SK-N-SH (cell line): ENCODE measurements at regions not wholly inside any gene's neighbourhood (a gene's known extent, or its start where the extent isn't known, plus 50 kb on each side); places are given as distances from the start of the nearest gene placed in this dataset.

ENCODE experiments used
- CTCF ChIA-PET: fragments of 300-600, 350-600 bp; formaldehyde crosslinking; extraction: SDS; loops from one replicate; lab custom pipeline; 2021; lab: Yijun Ruan, JAX
- POLR2A ChIA-PET: fragments of 350-600 bp; sonication (Branson Sonifier 250); formaldehyde crosslinking; extraction: SDS; loops from one replicate; lab custom pipeline; 2020; ENCODE audit warnings: antibody characterized with exemption, inconsistent platforms; lab: Yijun Ruan, JAX
- DNase-seq: peaks from one replicate; pipeline ENCODE4 v3.0.0; 2012
- H2AFZ ChIP-seq: fragments of 200-600 bp; sonication (generic); 2 replicates; pipeline ENCODE4 v1.8.1; 2016; ENCODE audit warnings: antibody characterized with exemption, mild to moderate bottlenecking, low read depth
- H3F3A ChIP-seq: fragments of 200-600 bp; sonication (generic); replicated peaks from 2 replicates; pipeline ENCODE3; 2016; ENCODE audit warnings: antibody characterized with exemption, mild to moderate bottlenecking; ENCODE audit not compliant: insufficient read depth
- H3K27ac ChIP-seq, 2 experiments: fragments of 200-500 bp in 1 of 2; fragments of 200-600 bp in 1 of 2; sonication (Bioruptor generic) in 1 of 2; sonication (generic), shearing (Covaris generic) in 1 of 2; 2 replicates each; pipeline versions ENCODE4 v1.5.1 to v1.6.1; 2014 to 2016; ENCODE audit warnings: low read depth in 2 of 2, inconsistent platforms in 1 of 2, low read length in 1 of 2, mild to moderate bottlenecking in 1 of 2, mixed read lengths in 1 of 2
- H3K27me3 ChIP-seq: fragments of 200-600 bp; sonication (generic), shearing (Covaris generic); 2 replicates; pipeline ENCODE4 v1.6.1; 2016; ENCODE audit warnings: mixed run types; ENCODE audit not compliant: insufficient read depth
- H3K36me3 ChIP-seq, 2 experiments: fragments of 200-500 bp in 1 of 2; fragments of 200-600 bp in 1 of 2; sonication (Bioruptor generic) in 1 of 2; sonication (generic) in 1 of 2; replicated peaks in 1 of 2; 2 replicates each; pipeline versions ENCODE3 to v1.5.1; 2014 to 2016; ENCODE audit warnings: low read length in 1 of 2, mild to moderate bottlenecking in 1 of 2; ENCODE audit not compliant: insufficient read depth in 2 of 2, control insufficient read depth in 1 of 2
- H3K4me1 ChIP-seq, 2 experiments: fragments of 200-500 bp in 1 of 2; fragments of 200-600 bp in 1 of 2; sonication (Bioruptor generic) in 1 of 2; sonication (generic), shearing (Covaris generic) in 1 of 2; 2 replicates each; pipeline versions ENCODE4 v1.5.1 to v1.6.1; 2014 to 2016; ENCODE audit warnings: low read depth in 1 of 2, low read length in 1 of 2, mixed run types in 1 of 2; ENCODE audit not compliant: insufficient read depth in 2 of 2, control insufficient read depth in 1 of 2
- H3K4me2 ChIP-seq: fragments of 200-600 bp; sonication (generic), shearing (Covaris generic); 2 replicates; pipeline ENCODE4 v1.6.1; 2017; ENCODE audit warnings: mixed run types
- H3K4me3 ChIP-seq, 2 experiments: fragments of 200-500 bp in 1 of 2; fragments of 200-600 bp in 1 of 2; sonication (Bioruptor generic) in 1 of 2; sonication (generic), shearing (Covaris generic) in 1 of 2; 2 replicates each; pipeline versions ENCODE4 v1.5.1 to v1.8.1; 2014 to 2016; ENCODE audit warnings: low read depth in 2 of 2, inconsistent platforms in 1 of 2, low read length in 1 of 2, mild to moderate bottlenecking in 1 of 2, mixed read lengths in 1 of 2, moderate library complexity in 1 of 2
- H3K79me2 ChIP-seq: fragments of 200-600 bp; sonication (generic); 2 replicates; pipeline ENCODE4 v1.8.1; 2017; ENCODE audit warnings: mild to moderate bottlenecking; ENCODE audit not compliant: insufficient read depth
- H3K9ac ChIP-seq: fragments of 200-600 bp; sonication (generic); 2 replicates; pipeline ENCODE4 v1.6.1; 2017; ENCODE audit warnings: mixed run types
- H3K9me2 ChIP-seq: fragments of 200-600 bp; sonication (generic); 2 replicates; pipeline ENCODE4 v1.6.1; 2017; ENCODE audit warnings: mixed run types
- H3K9me3 ChIP-seq: fragments of 200-600 bp; sonication (generic); 2 replicates; pipeline ENCODE4 v1.6.1; 2017; ENCODE audit warnings: mixed run types, mild to moderate bottlenecking, moderate library complexity
- H4K20me1 ChIP-seq: fragments of 200-600 bp; sonication (generic); 2 replicates; pipeline ENCODE4 v1.6.1; 2017; ENCODE audit warnings: mild to moderate bottlenecking, mixed run types; ENCODE audit not compliant: insufficient read depth
- EP300 ChIP-seq, 2 experiments: IDR thresholded peaks; 2 replicates each; pipeline versions ENCODE4 v1.4.0 to v1.6.1; 2012; ENCODE audit warnings: borderline replicate concordance in 1 of 2, low read depth in 1 of 2, low read length in 1 of 2
- EZH2phosphoT487 ChIP-seq: fragments of 200-600 bp; sonication (generic); IDR thresholded peaks from 2 replicates; pipeline ENCODE4 v1.6.1; 2017; ENCODE audit warnings: low read depth, mixed run types, mild to moderate bottlenecking, antibody characterized with exemption, moderate library complexity, borderline replicate concordance
- FOXM1 ChIP-seq: IDR thresholded peaks from 2 replicates; pipeline ENCODE4 v1.4.0; 2012; ENCODE audit warnings: low read depth, mild to moderate bottlenecking
- GABPA ChIP-seq: IDR thresholded peaks from 2 replicates; pipeline ENCODE4 v1.4.0; 2012; ENCODE audit warnings: low read depth, mild to moderate bottlenecking
- MEF2A ChIP-seq: IDR thresholded peaks from 2 replicates; pipeline ENCODE4 v1.4.0; 2012; ENCODE audit warnings: low read depth, borderline replicate concordance
- MXI1 ChIP-seq: IDR thresholded peaks from 2 replicates; pipeline ENCODE4 v1.6.1; 2012; ENCODE audit warnings: mild to moderate bottlenecking, low read depth, low read length, improper control_type of control experiment
- NFIC ChIP-seq: IDR thresholded peaks from 2 replicates; pipeline ENCODE4 v1.4.0; 2012; ENCODE audit warnings: borderline replicate concordance
- POLR2AphosphoS5 ChIP-seq: IDR thresholded peaks from 2 replicates; pipeline ENCODE4 v1.6.1; 2012; ENCODE audit warnings: low read depth, low read length
- RCOR1 ChIP-seq: fragments of 150-350 bp; IDR thresholded peaks from 2 replicates; pipeline ENCODE4 v1.6.1; 2017; ENCODE audit warnings: antibody characterized with exemption, low read length
- RXRA ChIP-seq: IDR thresholded peaks from 2 replicates; pipeline ENCODE4 v1.4.0; 2012; ENCODE audit warnings: low read depth, mild to moderate bottlenecking, borderline replicate concordance
- SIN3A ChIP-seq: IDR thresholded peaks from 2 replicates; pipeline ENCODE4 v1.6.1; 2012; ENCODE audit warnings: low read depth, mild to moderate bottlenecking, low read length, moderate library complexity, borderline replicate concordance
- WGBS: methylation state at CpG from one replicate; pipeline ENCODE4 v1.1.6; 2017; ENCODE audit warnings: low lambda C conversion rate; 5-methylcytosine and 5-hydroxymethylcytosine counted together
- TF ChIP-seq, protein P1 (sequence below): IDR thresholded peaks from 2 replicates; pipeline ENCODE4 v1.4.0; 2012; ENCODE audit warnings: low read depth
- TF ChIP-seq, protein P2 (sequence below): IDR thresholded peaks from 2 replicates; pipeline ENCODE4 v1.4.0; 2012; ENCODE audit warnings: low read depth, borderline replicate concordance
- TF ChIP-seq, protein P3 (sequence below): IDR thresholded peaks from 2 replicates; pipeline ENCODE4 v1.4.0; 2012; ENCODE audit warnings: low read depth, borderline replicate concordance
- TF ChIP-seq, protein P4 (sequence below): IDR thresholded peaks from 2 replicates; pipeline ENCODE4 v1.6.1; 2012; ENCODE audit warnings: mild to moderate bottlenecking, low read depth, low read length, moderate library complexity

DNA sequence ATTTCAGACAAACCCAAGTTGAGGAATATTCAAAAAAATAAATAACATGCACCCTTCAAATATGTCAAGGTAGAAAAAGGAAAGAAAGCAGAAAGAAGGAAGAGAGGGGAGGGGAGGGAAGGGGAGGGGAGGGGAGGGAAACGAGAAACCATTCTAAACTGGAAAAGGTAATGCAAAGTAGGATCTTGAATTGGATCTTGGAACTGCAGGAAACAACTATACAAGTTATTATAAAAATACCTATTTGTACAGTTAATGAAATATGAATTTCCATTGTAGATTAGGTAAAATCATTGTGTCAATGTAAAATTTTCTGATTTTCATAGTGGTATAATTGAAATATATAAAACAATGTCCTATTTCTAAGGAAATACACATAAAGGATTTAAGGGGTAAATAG lies 668.4 kb downstream of the FAT4 start:
- Histone ChIP-seq H3K9me2 (no peaks in the 10 kb centered on the region), H3K9ac (no peak overlapping the region), H2AFZ (no peak overlapping the region), H3K4me1 (no peaks in the 10 kb centered on the region), H3K36me3 (no peaks in the 10 kb centered on the region), H3K79me2 (no peaks in the 10 kb centered on the region), H3K4me3 (no peak overlapping the region), H3K27ac (no peak overlapping the region), H4K20me1 (no peaks in the 10 kb centered on the region), H3K4me2 (no peak overlapping the region), H3K9me3 (no peaks in the 10 kb centered on the region), H3K27me3 (no peaks in the 10 kb centered on the region), H3F3A (no peaks in the 10 kb centered on the region)
- ChIA-PET CTCF (no interaction called here), POLR2A (no interaction called here)
- WGBS = 89% methylated on average over 1 of the region's 1 CpG
- no peak for DNase-seq
- TF ChIP-seq POLR2AphosphoS5 = no peak
- TF ChIP-seq RCOR1 = no peak
- no peak for TF ChIP-seq SIN3A
- TF ChIP-seq EZH2phosphoT487 = no peak
- no peak for TF ChIP-seq MEF2A
- TF ChIP-seq, protein P1, sequence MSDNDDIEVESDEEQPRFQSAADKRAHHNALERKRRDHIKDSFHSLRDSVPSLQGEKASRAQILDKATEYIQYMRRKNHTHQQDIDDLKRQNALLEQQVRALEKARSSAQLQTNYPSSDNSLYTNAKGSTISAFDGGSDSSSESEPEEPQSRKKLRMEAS = no peak
- TF ChIP-seq MXI1 = no peak
- no peak for TF ChIP-seq RXRA
- no peak for TF ChIP-seq GABPA
- no peak for TF ChIP-seq EP300 (IDR thresholded peaks at IDR 0.05; ENCODE audit: borderline replicate concordance in 1 of 2, low read depth in 1 of 2, low read length in 1 of 2)
- TF ChIP-seq, protein P2, sequence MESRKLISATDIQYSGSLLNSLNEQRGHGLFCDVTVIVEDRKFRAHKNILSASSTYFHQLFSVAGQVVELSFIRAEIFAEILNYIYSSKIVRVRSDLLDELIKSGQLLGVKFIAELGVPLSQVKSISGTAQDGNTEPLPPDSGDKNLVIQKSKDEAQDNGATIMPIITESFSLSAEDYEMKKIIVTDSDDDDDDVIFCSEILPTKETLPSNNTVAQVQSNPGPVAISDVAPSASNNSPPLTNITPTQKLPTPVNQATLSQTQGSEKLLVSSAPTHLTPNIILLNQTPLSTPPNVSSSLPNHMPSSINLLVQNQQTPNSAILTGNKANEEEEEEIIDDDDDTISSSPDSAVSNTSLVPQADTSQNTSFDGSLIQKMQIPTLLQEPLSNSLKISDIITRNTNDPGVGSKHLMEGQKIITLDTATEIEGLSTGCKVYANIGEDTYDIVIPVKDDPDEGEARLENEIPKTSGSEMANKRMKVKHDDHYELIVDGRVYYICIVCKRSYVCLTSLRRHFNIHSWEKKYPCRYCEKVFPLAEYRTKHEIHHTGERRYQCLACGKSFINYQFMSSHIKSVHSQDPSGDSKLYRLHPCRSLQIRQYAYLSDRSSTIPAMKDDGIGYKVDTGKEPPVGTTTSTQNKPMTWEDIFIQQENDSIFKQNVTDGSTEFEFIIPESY = no peak
- TF ChIP-seq, protein P3, sequence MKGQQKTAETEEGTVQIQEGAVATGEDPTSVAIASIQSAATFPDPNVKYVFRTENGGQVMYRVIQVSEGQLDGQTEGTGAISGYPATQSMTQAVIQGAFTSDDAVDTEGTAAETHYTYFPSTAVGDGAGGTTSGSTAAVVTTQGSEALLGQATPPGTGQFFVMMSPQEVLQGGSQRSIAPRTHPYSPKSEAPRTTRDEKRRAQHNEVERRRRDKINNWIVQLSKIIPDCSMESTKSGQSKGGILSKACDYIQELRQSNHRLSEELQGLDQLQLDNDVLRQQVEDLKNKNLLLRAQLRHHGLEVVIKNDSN = no peak
- TF ChIP-seq, protein P4, sequence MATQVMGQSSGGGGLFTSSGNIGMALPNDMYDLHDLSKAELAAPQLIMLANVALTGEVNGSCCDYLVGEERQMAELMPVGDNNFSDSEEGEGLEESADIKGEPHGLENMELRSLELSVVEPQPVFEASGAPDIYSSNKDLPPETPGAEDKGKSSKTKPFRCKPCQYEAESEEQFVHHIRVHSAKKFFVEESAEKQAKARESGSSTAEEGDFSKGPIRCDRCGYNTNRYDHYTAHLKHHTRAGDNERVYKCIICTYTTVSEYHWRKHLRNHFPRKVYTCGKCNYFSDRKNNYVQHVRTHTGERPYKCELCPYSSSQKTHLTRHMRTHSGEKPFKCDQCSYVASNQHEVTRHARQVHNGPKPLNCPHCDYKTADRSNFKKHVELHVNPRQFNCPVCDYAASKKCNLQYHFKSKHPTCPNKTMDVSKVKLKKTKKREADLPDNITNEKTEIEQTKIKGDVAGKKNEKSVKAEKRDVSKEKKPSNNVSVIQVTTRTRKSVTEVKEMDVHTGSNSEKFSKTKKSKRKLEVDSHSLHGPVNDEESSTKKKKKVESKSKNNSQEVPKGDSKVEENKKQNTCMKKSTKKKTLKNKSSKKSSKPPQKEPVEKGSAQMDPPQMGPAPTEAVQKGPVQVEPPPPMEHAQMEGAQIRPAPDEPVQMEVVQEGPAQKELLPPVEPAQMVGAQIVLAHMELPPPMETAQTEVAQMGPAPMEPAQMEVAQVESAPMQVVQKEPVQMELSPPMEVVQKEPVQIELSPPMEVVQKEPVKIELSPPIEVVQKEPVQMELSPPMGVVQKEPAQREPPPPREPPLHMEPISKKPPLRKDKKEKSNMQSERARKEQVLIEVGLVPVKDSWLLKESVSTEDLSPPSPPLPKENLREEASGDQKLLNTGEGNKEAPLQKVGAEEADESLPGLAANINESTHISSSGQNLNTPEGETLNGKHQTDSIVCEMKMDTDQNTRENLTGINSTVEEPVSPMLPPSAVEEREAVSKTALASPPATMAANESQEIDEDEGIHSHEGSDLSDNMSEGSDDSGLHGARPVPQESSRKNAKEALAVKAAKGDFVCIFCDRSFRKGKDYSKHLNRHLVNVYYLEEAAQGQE = no peak
- no peak for TF ChIP-seq NFIC
- TF ChIP-seq FOXM1 = no peak
